CD4-positive, CD25-positive, alpha-beta regulatory T cell (primary cell): ENCODE measurements at regions not wholly inside any gene's neighbourhood (a gene's known extent, or its start where the extent isn't known, plus 50 kb on each side); places are given as distances from the start of the nearest gene placed in this dataset.
A peak's percentile ranks its signal among the peaks of the same experiment; 100 is the strongest.

Experiments
- ATAC-seq, 2 donors: fragments of 150-1000 bp; cut with Tn5 transposase; one replicate each; pipeline ENCODE4 v1.10.0; 2021; ENCODE audit warnings: low read depth in 2 of 2, moderate number of reproducible peaks in 2 of 2, moderate library complexity in 1 of 2
- DNase-seq, 3 donors: peaks; one replicate each; pipeline versions ENCODE4 v3.0.0 to v3.0.0-alpha.2; 2012 to 2022; ENCODE audit warnings: mixed read lengths in 1 of 3
- H3K27ac ChIP-seq: one replicate; pipeline ENCODE4 v1.7.0; 2013; ENCODE audit warnings: mild to moderate bottlenecking, low read length; ENCODE audit not compliant: insufficient read depth, poor library complexity, severe bottlenecking
- H3K27me3 ChIP-seq: one replicate; pipeline ENCODE4 v1.7.0; 2013; ENCODE audit warnings: low read length; ENCODE audit not compliant: control insufficient read depth, insufficient read depth
- H3K36me3 ChIP-seq: one replicate; pipeline ENCODE4 v1.7.0; 2013; ENCODE audit warnings: mild to moderate bottlenecking, low read length, moderate library complexity; ENCODE audit not compliant: control insufficient read depth, insufficient read depth
- H3K4me1 ChIP-seq: 2 replicates; pipeline ENCODE4 v1.7.0; 2013; ENCODE audit warnings: mild to moderate bottlenecking, low read length; ENCODE audit not compliant: insufficient read depth, control insufficient read depth, poor library complexity, severe bottlenecking
- H3K4me3 ChIP-seq: one replicate; pipeline ENCODE4 v1.7.0; 2013; ENCODE audit warnings: low read depth, mild to moderate bottlenecking, low read length, moderate library complexity
- H3K9me3 ChIP-seq, 2 experiments: 1 replicate in 1 of 2; 2 replicates in 1 of 2; pipeline ENCODE4 v1.7.0; 2013; ENCODE audit warnings: low read length in 2 of 2, mild to moderate bottlenecking in 1 of 2, moderate library complexity in 1 of 2; ENCODE audit not compliant: control insufficient read depth in 2 of 2
- H3K27ac Mint-ChIP-seq, 3 donors: one replicate each; pipeline ENCODE4 v1.8.0; 2020 to 2022; ENCODE audit warnings: mild to moderate bottlenecking in 3 of 3, mixed read lengths in 3 of 3, moderate library complexity in 2 of 3
- H3K27me3 Mint-ChIP-seq: one replicate; pipeline ENCODE4 v1.8.0; 2022; ENCODE audit warnings: mild to moderate bottlenecking, mixed read lengths
- H3K36me3 Mint-ChIP-seq: one replicate; pipeline ENCODE4 v1.8.0; 2020; ENCODE audit warnings: mixed read lengths
- H3K4me1 Mint-ChIP-seq, 4 donors: one replicate each; pipeline ENCODE4 v1.8.0; 2020 to 2022; ENCODE audit warnings: mixed read lengths in 4 of 4, mild to moderate bottlenecking in 1 of 4
- H3K4me3 Mint-ChIP-seq, 4 donors: one replicate each; pipeline ENCODE4 v1.8.0; 2020 to 2022; ENCODE audit warnings: mild to moderate bottlenecking in 4 of 4, mixed read lengths in 4 of 4, moderate library complexity in 3 of 4
- H3K9me3 Mint-ChIP-seq, 7 donors: one replicate each; pipeline ENCODE4 v1.8.0; 2020 to 2022; ENCODE audit warnings: mixed read lengths in 7 of 7, mild to moderate bottlenecking in 3 of 7, moderate library complexity in 2 of 7

DNA sequence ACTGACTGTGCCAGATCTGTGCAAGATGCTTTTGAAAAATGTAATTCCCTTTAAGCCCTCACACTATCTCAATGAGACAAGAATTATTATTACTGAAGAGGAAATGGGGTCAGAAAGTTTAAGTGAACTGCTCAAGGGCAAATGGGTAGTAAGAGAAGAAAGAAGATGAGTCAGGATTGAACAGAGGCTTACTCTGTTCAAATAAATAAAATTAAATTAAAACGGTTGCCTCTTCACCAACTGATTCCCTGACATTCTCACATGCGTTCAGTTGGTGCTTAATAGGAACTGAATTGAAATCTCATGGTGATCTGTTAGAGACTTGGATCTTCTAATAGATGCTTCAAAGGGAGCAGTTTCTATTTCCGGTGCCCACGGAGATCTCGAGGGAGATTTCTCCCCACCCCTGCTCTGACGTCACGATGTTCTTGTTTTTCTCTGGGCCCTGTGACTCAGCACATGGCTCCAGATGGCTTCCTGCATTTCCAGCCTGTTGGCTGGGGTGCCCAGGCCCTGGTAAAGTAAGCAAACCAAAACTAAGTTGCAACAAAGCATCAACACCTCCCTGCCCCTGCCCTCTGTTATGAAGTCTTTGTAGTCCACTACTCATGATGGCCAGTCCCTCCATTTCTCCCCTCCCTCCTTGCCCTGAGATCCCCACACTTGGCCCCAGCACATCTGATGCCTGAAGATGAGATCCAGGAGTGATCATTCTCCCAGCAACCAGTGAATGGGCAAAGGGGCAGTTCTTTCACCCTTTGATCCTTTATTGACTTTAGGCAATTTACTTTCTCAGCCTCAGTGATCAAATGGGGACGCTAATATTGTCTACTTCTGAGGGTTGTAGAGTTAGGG is 106.1 kb upstream of the CPEB4 start:
- Mint-ChIP-seq H3K4me3 (peak overlapping the region; percentile 1 to 75 (median 34)), H3K9me3 (peaks cover 0 to 2% (median 0%) of the 10 kb centered on the region in 7 donors), H3K4me1 (peaks cover 14 to 36% (median 23%) of the 10 kb centered on the region in 4 donors), H3K27ac (peak overlapping the region; percentile 99), H3K27me3 (no peaks in the 10 kb centered on the region), H3K36me3 (no peaks in the 10 kb centered on the region)
- Histone ChIP-seq H3K4me3 (peak overlapping the region; percentile 67), H3K27ac (peak overlapping the region; percentile 83), H3K36me3 (no peaks in the 10 kb centered on the region), H3K9me3 (no peaks in the 10 kb centered on the region), H3K27me3 (no peaks in the 10 kb centered on the region), H3K4me1 (peaks cover 16% of the 10 kb centered on the region)
- DNase-seq = peak; percentile 68 to 93 (median 83)
- peak; percentile 88 to 89 for ATAC-seq

DNA sequence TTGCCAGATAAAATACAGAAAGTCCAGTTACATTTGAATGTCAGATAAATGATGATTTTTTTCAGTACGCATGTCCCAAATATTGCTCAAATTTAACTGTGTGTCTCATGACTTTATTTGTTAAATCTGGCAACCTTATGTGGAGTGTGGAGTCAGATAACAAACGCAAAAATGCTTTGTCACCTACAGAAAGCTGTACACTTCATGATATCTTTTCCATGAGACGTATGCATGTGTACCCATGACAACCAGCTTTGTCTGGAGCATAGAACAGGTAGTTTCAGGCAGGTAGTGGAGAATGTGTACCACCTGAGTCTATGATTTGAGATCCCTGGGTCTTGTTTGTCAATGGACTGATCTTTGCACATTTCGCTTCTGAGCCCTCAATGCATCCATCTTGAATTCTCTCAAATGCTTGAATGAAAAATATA is 105.5 kb upstream of the CPEB4 start:
- peak overlapping the region; percentile 99 for H3K27ac Mint-ChIP-seq
- H3K27ac ChIP-seq = peak overlapping the region; percentile 83
- peaks cover 16% of the 10 kb centered on the region for H3K4me1 ChIP-seq
- DNase-seq = no peak
- H3K9me3 ChIP-seq = no peaks in the 10 kb centered on the region
- peaks cover 14 to 33% (median 23%) of the 10 kb centered on the region in 4 donors for H3K4me1 Mint-ChIP-seq
- no peaks in the 10 kb centered on the region for H3K36me3 Mint-ChIP-seq
- H3K4me3 ChIP-seq = no peak overlapping the region
- H3K27me3 Mint-ChIP-seq = no peaks in the 10 kb centered on the region
- no peak for ATAC-seq
- no peaks in the 10 kb centered on the region for H3K27me3 ChIP-seq
- peaks cover 0 to 2% (median 0%) of the 10 kb centered on the region in 7 donors for H3K9me3 Mint-ChIP-seq
- H3K36me3 ChIP-seq = no peaks in the 10 kb centered on the region
- H3K4me3 Mint-ChIP-seq = no peak overlapping the region

- H3K27me3 Mint-ChIP-seq = no peaks in the 10 kb centered on the region
- H3K9me3 Mint-ChIP-seq = peaks cover 0 to 2% (median 0%) of the 10 kb centered on the region in 7 donors
- peaks cover 14 to 30% (median 23%) of the 10 kb centered on the region in 4 donors for H3K4me1 Mint-ChIP-seq
- DNase-seq (no peak), ATAC-seq (no peak)
- Histone ChIP-seq H3K27me3 (no peaks in the 10 kb centered on the region), H3K9me3 (no peaks in the 10 kb centered on the region), H3K4me1 (peaks cover 16% of the 10 kb centered on the region), H3K4me3 (no peak overlapping the region), H3K27ac (no peak overlapping the region), H3K36me3 (no peaks in the 10 kb centered on the region)
- no peaks in the 10 kb centered on the region for H3K36me3 Mint-ChIP-seq
- H3K4me3 Mint-ChIP-seq = no peak overlapping the region
- peak overlapping the region; percentile 48 to 99 (median 79) for H3K27ac Mint-ChIP-seq
Measured at GRCh38 chr5:173783371-173783770, 104.8 kb upstream of the CPEB4 start.

GRCh38 chr5:173785400-173785799 is 102.7 kb upstream of the CPEB4 start:
- ATAC-seq = no peak
- no peaks in the 10 kb centered on the region for H3K27me3 Mint-ChIP-seq
- no peaks in the 10 kb centered on the region for H3K36me3 Mint-ChIP-seq
- H3K4me3 Mint-ChIP-seq = peak overlapping the region in 1 of 4 donors; percentile 30
- Histone ChIP-seq H3K27ac (no peak overlapping the region), H3K4me1 (peaks cover 16% of the 10 kb centered on the region), H3K9me3 (no peaks in the 10 kb centered on the region), H3K36me3 (no peaks in the 10 kb centered on the region), H3K4me3 (no peak overlapping the region), H3K27me3 (no peaks in the 10 kb centered on the region)
- DNase-seq = peak in 1 of 3 donors; percentile 47
- H3K9me3 Mint-ChIP-seq = peaks cover 0 to 2% (median 0%) of the 10 kb centered on the region in 7 donors
- peaks cover 9 to 27% (median 21%) of the 10 kb centered on the region in 4 donors for H3K4me1 Mint-ChIP-seq
- no peak overlapping the region for H3K27ac Mint-ChIP-seq

DNA sequence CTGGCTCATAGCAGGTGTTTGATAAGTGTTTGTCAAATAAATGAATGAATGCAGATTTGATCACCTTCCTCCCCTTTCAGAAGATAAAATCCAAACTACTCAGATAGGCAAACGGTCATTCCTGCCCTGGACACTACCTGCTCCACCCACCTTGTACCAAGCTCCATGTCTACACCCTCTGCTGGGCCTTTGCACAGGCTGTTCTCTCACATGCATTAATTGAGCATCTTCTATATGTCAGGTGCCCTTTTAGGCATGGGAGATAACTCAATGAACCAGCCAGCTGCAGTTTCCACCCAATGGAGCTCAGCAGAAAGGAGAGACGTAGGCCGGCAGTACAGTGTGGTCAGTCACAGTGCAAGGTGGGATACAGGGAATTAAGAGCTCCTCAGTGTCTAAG is 102.3 kb upstream of the CPEB4 start:
- Mint-ChIP-seq H3K27ac (peak overlapping the region in 1 of 3 donors; percentile 57), H3K27me3 (no peaks in the 10 kb centered on the region)
- no peaks in the 10 kb centered on the region for H3K27me3 ChIP-seq

GRCh38 chr5:173786286-173787187 is 101.6 kb upstream of the CPEB4 start:
- ATAC-seq (no peak), DNase-seq (peak in 1 of 3 donors; percentile 14)
- Mint-ChIP-seq H3K27ac (peak overlapping the region in 2 of 3 donors; percentile 26 to 57), H3K4me3 (no peak overlapping the region), H3K4me1 (peaks cover 3 to 24% (median 17%) of the 10 kb centered on the region in 4 donors), H3K27me3 (no peaks in the 10 kb centered on the region), H3K36me3 (no peaks in the 10 kb centered on the region), H3K9me3 (peaks cover 0 to 2% (median 0%) of the 10 kb centered on the region in 7 donors)
- H3K27ac ChIP-seq = no peak overlapping the region
- no peaks in the 10 kb centered on the region for H3K9me3 ChIP-seq
- peaks cover 10% of the 10 kb centered on the region for H3K4me1 ChIP-seq
- no peaks in the 10 kb centered on the region for H3K36me3 ChIP-seq
- no peak overlapping the region for H3K4me3 ChIP-seq
- H3K27me3 ChIP-seq = no peaks in the 10 kb centered on the region

More for the DNA sequence above, 102.3 kb upstream of the CPEB4 start:
- Mint-ChIP-seq H3K4me1 (peaks cover 5 to 27% (median 20%) of the 10 kb centered on the region in 4 donors), H3K9me3 (peaks cover 0 to 2% (median 0%) of the 10 kb centered on the region in 7 donors), H3K4me3 (peak overlapping the region in 1 of 4 donors; percentile 30), H3K36me3 (no peaks in the 10 kb centered on the region)
- Histone ChIP-seq H3K4me1 (peaks cover 16% of the 10 kb centered on the region), H3K36me3 (no peaks in the 10 kb centered on the region), H3K4me3 (no peak overlapping the region), H3K27ac (no peak overlapping the region), H3K9me3 (no peaks in the 10 kb centered on the region)
- no peak for ATAC-seq
- no peak for DNase-seq

DNA sequence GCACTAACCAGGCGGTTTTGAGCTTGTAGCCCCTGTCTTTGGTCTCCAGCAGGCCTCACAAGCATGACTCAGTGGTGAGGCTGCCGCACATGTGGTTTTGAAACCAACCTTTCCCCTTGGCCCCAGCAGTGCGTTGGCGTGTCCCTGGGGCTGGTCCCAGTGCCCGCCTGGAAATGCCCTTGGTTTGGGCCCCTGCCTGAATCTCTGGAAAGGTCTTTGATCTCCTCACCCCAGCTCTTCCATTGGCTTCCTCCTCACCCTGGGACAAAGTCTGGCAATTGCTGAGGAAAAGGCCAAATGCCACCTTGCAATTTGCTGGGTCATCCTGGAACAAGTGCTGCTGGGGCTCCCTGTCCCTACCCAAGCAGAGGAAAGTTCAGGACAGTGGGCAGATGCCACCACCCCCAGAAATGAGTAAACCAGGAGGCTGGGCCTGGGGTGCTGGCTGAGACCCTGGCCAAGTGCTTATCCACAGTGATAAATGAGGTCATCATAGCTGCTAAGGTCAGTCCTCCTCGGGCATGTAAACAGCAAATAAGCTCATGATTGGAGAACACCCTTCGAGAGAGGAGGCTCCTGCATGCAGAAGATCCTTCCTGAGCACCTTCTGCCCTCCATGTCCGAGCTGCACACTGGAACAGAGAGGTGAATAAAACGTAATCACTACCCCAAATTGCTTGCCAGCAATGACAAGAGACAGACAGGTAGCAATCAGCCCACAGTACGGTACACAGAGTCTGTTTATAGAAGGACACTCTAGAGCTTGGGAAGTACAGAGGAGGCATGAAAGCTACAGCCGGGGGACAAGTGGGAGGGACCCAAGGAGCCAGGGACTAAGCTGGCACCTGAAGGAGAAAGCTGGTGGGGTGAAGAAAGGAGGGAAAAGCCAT is 98.9 kb upstream of the CPEB4 start:
- H3K27ac ChIP-seq = no peak overlapping the region
- no peaks in the 10 kb centered on the region for H3K9me3 ChIP-seq
- Mint-ChIP-seq H3K4me1 (peaks cover 0 to 10% (median 0%) of the 10 kb centered on the region in 4 donors), H3K9me3 (no peaks in the 10 kb centered on the region), H3K27me3 (no peaks in the 10 kb centered on the region), H3K4me3 (no peak overlapping the region), H3K27ac (peak overlapping the region in 1 of 3 donors; percentile 71), H3K36me3 (no peaks in the 10 kb centered on the region)
- ATAC-seq (peak in 1 of 2 donors; percentile 44), DNase-seq (no peak)
- no peaks in the 10 kb centered on the region for H3K27me3 ChIP-seq
- no peaks in the 10 kb centered on the region for H3K4me1 ChIP-seq
- H3K36me3 ChIP-seq = no peaks in the 10 kb centered on the region
- H3K4me3 ChIP-seq = no peak overlapping the region
